GM21528 (cell line): ENCODE measurements at regions not wholly inside any gene's neighbourhood (a gene's known extent, or its start where the extent isn't known, plus 50 kb on each side); places are given as distances from the start of the nearest gene placed in this dataset.

ENCODE experiments used
- ATAC-seq: cut with Tn5 transposase; IDR thresholded peaks from one replicate; pipeline ENCODE4 v1.9.1; 2021; ENCODE audit warnings: mild to moderate bottlenecking, moderate library complexity; ENCODE audit not compliant: unreplicated experiment, low FRiP score

DNA sequence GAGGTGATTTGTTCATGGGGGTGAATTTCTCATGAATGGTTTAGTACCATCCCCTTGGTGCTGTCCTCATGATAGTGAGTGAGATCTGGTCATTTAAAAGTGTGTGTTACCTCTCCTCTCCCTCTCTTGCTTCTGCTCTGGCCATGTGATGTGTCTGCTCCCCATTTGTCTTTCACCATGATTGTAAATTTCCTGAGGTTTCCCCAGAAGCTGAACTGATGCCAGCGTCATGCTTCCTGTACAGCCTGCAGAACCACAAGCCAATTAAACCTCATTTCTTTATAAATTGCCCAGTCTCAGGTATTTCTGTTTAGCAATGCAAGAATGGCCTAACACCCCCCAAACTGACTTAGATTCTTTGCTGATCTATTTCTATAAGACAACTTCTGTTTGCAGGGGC, 249.4 kb upstream of the B3GALT2 start:
- ATAC-seq = no peak

DNA sequence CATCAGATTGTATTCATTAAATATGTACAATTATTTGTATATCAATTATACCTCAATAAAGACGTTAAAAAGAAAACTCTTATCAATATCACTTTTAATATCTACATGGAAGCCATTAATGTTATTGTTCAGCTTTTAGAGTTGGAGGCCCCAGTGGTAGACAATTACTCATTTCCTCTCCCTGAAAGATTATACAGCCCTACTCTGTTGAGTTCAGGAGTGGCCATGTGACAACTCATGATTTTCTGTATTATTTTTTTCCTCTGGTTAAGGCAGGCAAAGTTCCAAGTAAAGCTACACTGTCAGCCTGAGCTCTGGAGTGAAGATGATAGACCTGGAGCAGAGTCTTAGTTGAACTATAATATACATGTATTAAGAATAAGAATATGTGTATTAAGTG, 247.9 kb upstream of the B3GALT2 start:
- ATAC-seq = no peak

DNA sequence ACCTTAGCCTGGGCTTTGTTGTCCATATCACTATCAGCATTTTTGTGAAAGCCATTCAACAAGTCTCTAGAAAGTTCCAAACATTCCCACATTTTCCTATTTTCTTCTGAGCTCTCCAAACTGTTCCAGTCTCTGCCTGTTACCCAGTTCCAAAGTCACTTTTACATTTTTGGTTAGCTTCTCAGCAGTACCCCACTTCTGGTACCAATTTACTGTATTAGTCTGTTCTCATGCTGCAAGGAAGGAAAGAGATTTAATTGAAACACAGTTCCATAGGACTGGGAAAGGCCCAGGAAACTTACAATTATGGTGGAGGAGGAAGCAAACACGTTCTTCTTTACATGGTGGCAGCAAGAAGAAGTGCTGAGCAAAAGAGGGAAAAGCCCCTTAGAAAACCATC, 247.2 kb upstream of the B3GALT2 start:
- ATAC-seq = no peak

DNA sequence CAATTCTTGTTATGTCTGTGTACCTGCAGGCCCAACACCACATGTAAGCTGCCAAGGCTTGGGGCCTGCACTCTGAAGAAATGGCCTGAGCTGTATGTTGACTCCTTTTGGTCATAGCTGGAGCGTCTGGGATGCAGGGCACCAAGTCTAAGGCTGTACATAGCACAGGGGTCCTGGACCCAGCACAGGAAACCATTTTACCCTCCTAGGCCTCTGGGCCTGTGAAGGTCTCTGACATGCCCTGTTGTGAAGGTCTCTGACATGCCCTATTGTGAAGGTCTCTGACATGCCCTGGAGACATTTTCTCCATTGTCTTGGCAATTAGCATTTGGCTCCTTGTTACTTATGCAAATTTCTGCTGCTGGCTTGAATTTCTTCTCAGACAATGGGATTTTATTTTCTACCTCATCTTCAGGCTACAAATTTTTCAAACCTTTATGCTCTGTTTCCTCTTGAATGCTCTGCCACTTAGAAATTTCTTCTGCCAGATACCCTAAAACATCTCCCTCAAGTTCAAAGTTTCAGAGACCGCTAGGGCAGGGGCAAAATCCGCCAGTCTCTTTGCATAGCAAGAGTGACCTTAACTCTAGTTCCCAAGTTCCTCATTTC, 246.7 kb upstream of the B3GALT2 start:
- ATAC-seq = no peak

DNA sequence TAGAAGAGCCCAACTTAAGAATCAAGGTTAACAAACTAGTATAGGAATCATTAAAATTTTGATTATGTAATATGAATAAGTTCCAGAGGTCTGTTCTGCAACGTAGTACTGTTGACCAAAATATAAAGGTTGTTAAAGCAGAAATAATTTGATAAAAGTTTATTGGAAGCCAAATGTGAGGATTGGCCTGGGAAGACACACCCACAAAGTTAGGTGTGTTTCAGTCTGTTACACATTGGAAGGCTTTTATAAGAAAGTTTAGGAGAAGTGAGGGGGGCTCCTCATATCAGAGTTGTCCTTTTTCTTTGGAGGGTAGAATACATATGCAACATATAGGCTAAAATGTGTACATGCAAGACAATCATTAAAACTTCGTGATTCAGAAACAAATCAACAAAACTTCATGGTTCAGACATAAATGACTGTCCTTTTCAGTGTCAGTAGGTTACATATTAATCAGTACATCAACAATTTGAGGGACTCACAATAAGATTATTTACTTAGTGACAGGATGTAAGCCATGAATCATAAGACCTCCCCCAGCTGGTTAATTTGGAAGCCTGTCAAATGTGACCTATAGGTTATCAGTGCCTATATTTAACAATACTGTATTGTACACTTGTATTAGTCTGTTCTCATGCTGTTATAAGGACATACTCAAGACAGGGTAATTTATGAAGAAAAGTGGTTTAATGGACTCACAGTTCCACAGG, 245.0 kb upstream of the B3GALT2 start:
- no peak for ATAC-seq

DNA sequence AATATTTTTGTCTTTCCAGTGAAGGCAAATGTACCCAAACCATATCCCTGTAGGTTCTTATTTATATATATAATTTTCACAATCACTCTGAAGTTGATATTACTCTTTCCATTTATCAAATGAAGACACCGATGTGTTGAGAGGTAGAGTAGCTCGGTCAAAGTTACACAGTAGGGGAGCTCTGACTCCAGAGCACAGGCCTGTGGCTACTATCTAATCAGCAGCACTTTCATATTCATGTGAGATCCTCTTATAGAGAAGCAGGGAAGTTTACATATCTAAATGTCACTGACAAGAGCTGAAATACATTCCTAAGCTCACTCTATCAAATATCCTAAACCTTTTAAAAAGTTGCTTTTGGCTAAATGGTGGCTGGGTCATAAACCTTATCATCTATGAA, 241.1 kb upstream of the B3GALT2 start:
- ATAC-seq = no peak

DNA sequence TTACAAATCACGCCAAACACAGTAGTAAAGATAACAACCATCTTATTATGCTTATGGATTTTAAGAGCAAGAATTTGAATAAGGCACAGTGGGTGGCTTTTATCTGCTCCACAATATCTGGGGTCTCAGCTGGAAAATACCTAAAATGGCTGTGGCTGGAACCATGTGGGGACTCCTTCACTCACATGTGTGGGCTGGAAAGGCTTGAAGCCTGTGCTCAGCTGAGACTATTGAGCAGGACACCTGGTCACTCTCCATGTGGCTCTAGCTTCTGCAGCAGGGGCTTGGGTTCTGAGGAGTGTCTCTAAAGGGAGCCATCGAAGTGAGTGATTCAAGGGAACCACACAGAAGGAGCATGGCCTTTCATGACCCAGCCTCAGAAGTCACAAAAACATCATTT, 239.6 kb upstream of the B3GALT2 start:
- no peak for ATAC-seq

DNA sequence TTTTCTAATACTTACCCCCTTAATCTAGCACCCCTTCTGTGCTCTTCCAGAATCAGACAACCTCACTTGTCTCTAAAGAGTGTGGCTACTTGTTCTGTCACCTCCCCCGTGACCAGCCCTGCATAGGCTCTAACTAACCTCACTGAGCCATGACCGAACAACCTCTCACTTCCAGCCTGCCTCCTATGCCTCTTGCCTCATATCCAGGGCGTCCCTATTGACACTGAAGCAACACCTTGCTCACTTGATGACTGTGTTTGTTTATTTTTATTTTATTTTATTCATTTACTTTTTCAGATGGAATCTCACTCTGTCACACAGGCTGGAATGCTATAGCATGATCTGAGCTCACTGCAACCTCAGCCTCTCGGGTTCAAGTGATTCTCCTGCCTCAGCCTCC, 235.1 kb upstream of the B3GALT2 start:
- ATAC-seq = no peak

DNA sequence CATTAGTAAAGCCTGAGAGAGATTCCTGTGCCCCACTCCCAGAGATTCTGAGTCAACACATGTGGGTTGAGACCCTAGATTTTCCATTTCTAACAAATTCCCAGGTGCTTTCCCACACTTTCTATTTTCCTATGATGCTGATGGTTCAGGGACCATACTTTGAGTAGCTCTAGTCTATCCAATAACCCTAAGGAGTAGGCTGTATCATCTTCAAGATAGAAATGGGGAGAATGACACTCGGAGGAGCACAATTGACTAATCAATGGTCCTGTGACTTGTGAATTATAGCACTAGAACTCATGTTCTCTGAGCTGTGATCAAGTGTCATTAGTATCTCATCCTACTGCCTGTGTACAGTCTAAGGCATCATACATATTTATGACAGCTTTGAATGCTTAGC, 232.9 kb upstream of the B3GALT2 start:
- ATAC-seq = no peak

DNA sequence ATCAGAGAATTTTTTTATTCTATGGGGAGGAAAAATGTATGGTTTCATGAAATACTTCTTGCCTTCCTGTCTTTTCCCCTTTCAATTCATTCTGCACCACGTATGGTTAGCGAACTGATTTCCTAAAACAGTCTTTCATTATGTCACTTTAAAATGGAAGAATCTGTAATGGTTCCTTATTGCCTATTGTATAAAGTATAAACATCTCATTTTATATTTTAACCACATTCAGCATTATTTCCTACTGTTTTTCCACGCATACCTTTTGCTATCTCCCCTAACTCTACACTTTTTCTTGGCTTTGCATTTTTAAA, 232.3 kb upstream of the B3GALT2 start:
- ATAC-seq = no peak

DNA sequence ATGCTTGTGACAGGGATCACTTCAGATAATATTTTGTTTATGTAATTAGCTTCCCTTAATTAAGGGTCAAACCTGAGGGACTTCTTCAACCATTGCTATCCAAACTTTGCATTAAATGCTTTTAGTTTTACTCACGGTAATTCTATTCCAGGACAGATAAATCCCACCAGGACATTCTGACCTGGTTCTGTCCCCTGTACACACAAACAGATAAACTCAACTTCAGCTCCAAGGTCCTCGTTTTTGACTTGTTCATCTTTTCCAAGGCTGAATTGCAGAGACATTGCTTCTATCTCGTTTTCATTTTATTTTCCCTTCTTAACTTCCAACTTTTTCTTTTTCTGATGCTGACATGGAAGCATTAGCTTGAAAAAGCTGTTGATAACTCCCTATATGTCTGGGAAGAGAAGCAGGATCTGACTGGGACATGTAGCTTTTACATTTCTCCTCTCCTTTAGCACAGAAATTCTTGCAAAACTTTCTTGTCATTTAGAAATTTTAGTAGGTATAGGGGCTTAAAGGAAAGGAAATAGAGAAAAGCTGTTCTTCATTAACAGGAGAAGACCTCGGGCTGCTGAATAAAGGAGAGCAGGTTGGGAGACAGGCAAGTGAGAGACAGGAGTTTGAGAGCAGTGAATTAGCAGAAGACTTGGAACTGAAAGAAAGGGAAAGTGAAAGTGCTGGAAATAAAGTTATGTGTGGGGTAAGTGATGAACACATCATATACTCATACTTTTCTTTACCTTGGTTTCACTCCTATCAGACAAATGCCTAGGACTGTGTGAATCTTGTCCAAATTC, 231.7 kb upstream of the B3GALT2 start:
- peak; percentile 69 for ATAC-seq

DNA sequence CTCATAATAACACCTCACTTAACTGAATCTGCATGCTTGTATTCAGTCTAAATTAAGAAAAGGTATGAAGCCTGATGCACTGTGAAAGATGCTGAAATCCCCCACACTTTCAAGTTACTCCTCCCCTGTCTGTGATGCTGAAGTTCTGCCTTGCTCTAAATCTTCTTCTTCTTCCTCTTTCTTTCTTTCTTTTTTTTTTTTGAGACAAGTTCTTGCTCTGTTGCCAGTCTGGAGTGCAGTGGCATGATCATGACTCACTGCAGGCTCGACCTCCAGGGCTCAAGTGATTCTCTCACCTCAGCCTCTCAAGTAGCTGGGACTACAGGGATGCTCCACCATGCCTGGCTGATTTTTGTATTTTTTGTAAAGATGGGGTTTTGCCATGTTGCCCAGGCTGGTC, 231.0 kb upstream of the B3GALT2 start:
- no peak for ATAC-seq

DNA sequence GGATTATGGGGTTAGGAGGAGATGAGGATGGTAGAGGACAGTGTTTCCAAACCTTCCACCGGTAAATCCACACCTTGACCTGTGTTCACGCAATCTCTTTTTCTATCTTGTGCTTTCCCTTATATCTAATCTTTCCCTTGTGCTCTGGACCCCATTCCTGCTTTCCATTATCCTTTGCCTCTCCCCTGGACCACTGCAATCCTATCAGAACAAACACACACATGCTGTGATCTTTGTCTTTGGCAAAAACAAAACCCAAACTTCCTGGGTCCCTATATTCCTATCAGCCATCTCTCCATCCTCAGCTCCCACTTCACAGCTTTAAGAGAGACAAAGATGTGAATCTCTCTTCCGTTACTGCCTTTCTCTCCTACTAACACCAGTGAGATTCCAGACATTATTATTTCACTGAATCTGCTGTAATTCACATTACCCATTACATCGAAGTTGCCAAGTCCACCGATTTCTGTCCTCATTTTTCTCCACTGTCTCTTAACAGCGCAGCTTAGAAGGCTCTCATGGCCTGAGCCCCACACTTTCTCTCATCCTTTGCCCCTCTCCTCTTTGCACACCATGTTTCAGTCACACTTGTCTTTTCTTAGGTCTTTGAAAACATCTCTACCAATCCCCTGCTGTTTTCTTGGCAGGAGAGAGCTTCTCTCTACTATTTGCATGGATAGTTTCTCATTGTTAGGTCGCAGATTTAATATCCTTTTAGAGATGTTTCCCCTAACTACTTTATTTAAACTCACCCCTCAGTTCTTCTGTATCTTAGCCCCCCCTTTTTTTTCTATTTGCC, 230.0 kb upstream of the B3GALT2 start:
- no peak for ATAC-seq

DNA sequence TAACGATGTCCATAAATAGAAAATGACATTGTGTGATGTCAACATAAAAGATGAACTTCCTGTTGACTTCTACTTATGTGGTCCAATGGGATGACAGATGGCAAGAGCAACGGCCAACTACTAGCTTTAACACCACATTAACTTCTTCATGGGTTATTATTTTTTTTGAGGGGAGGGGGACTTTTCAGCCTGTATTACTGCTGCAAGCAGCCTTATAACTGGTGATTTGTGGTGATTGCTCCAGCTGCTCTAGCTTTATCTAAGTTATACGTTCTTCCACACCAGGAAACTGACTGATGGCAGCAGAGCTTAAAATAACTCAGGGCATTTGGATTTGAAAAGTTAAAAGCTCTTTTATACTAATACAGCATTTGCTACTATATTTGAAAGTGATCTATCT, 228.8 kb upstream of the B3GALT2 start:
- no peak for ATAC-seq

DNA sequence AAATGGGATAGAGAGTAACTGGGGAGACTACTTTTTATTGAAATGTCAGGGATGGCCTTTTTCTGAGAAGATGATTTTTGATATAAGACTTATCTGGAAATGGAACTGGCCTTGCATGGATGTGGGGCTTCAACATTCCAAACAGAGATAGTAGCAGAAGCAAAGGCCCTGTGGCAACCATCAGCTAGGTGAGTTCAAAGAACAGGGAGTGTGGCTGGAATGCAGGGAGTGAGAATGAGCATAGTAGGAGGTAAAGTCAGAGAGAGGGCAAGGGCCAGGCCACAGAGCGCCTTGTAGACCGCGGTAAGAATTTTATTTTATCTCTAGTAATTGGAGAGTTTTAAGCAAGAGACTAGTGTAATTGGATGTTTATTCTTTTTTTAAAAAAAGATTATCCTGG, 227.0 kb upstream of the B3GALT2 start:
- ATAC-seq = no peak

DNA sequence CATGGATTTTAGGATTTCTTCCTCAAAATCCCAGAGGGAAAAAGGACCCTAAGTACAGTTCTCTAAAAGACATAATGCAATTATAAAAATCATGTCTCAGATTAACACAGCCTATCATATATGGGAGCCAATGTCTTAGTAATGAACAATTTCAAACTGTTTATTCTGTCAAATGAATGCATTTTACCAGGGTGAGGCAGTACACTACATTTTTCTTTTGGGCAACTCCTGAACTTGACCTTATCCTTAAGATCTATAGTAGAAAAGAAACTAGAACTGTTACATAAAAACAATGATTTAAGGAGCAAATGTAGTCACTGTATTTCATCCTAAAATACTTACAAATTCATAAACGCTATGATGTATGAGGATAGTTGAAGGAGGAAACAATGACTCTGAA, 226.3 kb upstream of the B3GALT2 start:
- no peak for ATAC-seq

DNA sequence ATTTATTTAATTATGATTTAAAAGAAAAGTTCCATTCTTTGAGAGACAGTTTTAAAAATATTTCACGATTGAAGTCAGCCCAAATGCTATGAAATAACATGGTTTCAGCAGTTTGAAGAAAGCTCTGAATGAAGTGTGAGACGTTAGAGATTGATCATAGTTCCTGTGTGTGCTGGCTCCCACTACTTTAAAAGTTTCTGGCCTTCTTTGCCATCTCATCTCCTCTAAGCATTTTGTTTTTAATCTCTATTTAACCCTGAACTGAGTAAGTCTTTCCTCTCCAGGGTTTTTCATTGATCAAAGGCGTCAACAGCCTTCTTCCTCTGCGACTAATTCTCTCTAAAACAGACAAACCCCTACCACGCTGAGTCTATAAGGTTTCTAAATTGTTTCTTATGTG, 225.3 kb upstream of the B3GALT2 start:
- ATAC-seq = no peak

DNA sequence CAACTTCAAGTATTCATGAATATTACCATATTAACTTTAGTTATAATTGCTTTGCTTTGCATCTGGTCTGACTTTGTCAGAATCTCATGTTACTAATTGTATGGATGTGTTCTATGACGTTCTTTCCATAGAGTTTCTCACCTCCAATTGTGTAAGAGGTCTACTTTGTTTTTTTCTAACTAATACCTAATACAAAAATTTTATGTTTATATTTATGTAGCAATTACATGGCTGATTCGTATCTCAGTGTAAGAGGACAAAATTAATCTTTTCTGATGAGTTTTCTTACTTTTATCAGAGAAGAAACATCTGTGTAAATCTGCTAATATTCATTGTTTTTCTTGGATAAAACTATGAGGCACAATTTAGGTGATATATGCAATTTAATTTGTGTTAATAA, 224.8 kb upstream of the B3GALT2 start:
- no peak for ATAC-seq

DNA sequence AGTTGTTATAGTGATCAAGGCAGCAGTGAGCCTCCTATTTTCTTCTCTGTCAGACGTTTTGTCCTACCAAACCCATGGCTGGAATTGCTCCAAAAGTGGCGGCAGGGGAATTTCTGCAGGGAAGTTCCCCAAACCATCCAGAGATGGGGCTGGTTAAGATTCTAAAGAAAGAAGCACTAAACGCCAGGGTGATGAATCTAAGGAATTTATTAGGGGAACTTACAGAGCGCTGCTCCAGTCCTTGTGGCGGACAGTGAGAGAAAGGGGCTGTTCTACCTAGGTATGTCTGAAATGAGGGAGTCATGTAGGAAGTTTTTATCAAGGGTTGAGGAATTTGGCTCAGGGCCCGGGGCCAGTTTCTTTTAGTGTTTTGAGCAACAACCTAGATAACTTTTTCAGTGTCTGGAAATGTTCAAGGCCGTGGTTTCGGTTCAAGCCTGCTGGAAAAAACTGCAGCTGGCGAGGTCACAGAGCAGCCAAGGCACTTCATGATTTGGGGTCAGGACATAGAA, 222.4 kb upstream of the B3GALT2 start:
- ATAC-seq = no peak

DNA sequence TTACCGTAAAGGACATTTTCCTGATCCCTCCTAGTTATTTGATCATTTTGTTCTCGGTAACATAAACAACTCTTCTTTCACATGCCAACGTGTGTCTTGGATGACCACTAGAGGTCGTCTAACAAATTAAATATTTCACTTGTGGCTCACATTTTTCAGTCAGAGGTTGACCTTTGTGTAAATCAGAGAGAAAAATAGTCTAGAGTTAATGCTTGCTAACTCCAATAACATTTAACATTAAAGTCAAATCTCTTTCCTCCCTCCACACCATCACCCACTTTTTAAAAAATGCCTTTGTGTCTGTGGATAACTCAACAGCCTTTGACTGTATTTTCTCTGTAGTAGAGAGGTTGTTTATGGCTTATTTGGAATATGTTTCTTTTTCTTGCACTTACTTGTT, 220.5 kb upstream of the B3GALT2 start:
- ATAC-seq = peak; percentile 88

DNA sequence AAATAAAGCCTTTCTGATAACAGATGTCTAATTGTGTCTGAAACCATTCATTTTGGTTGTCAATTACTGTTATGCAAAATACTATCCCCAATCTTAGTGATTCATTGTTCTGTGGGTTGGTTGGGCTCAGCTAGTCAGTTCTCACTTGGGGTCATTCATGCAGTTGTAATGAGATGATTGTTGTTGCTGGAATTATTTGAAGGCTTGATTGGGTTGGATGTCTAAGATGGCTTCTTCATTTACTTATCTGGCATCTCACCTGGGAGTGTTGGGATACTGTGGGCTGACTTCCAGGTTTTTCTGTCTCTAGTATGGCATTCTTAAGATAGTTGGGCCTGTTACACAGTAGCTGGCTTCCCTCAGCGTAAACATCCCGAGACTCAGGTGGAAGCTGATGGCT, 217.8 kb upstream of the B3GALT2 start:
- no peak for ATAC-seq
